ENCODE measurements at regions not wholly inside any gene's neighbourhood (a gene's known extent, or its start where the extent isn't known, plus 50 kb on each side); places are given as distances from the start of the nearest gene placed in this dataset.
"Not testable (repeated sequence)": the region's sequence is repeated elsewhere in the genome, so short reads cannot be mapped to it uniquely, and the experiment has no call there.

DNA sequence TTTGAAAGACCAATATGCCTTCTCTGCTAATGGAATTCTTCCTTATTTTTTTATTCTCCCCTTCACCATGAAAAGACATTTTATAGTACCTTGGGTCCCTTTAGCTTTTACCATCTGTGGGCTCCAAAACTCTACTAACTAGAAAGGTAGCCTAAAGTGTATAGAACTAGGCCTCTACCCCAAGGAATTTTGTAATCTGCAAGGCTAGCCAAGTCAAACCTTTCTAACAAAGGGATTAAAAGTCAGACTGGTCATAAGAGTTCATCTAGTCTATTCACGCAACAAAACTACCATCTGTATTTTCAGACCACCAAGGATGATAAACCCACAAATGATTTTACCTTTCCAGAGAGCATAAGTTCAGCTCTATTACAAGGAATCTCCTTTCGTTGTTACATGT is 189.5 kb upstream of the DCAF8L1 start:
- Histone ChIP-seq H3K4me1 (ENCODE audit: control extremely low read depth in 1 of 4, control insufficient read depth in 4 of 4, insufficient read depth in 4 of 4, low read length in 3 of 4) (no peaks in the 10 kb centered on the region), H3K27me3 (replicated peaks in 2 of 5; ENCODE audit: control insufficient read depth in 4 of 5, insufficient read depth in 5 of 5, low read length in 4 of 5) (no peaks in the 10 kb centered on the region), H3K27ac (ENCODE audit: insufficient read depth in 1 of 2, low read depth in 1 of 2, low read length in 2 of 2, poor library complexity in 1 of 2, severe bottlenecking in 2 of 2) (no peak overlapping the region), H3K36me3 (ENCODE audit: control insufficient read depth in 4 of 4, insufficient read depth in 4 of 4, low read length in 3 of 4) (no peaks in the 10 kb centered on the region), H3K9me3 (ENCODE audit: control extremely low read depth in 1 of 5, control insufficient read depth in 4 of 5, insufficient read depth in 2 of 5, low read depth in 1 of 5, low read length in 4 of 5) (no peaks in the 10 kb centered on the region), H3K4me3 (ENCODE audit: control insufficient read depth in 1 of 7, extremely low read depth in 1 of 7, insufficient read depth in 4 of 7, low read depth in 2 of 7, low read length in 6 of 7) (no peak overlapping the region)
- CTCF ChIA-PET: no interaction called here
- POLR2A ChIA-PET: no interaction called here
- 63% methylated on average over 1 of the region's 2 CpGs for WGBS (ENCODE audit: insufficient coverage)
- DNase-seq: no peak

DNA sequence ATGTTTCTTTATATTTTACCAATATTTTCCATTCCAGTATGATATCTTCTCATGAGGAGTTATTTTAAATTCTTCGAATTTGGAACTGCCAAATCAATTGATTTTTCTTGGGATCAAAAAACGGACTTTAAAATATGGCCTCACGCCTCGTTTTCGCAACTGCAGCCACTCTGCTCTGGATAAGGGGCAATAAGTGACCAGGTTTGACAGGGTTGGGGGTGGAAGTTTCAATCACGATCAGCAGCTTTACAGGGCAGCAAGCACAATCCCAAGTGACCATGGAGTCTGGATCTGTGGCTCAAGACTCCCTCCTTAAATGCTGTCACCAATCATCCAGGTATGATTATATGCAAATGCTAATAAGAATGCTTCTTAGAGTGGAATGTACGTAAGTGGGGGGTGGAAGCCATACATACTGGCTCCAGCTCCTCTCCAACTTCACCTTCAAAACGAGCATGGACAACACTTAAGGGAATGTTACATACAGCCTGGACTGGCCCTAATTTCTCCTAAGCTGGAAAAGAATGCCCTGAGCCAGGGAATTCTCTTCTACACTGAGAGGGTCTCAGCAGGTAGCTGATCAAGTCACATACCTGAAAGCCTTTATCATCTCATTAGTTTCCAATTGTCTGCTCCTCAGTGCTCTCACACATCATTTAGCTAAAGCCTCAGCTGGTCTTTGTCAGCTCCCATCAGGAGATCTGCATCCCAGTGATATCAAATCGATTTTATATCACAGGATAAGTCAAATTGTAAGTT is 176.9 kb upstream of the DCAF8L1 start:
- POLR2A ChIA-PET: no interaction called here
- Histone ChIP-seq H3K9me3 (ENCODE audit: control extremely low read depth in 1 of 5, control insufficient read depth in 4 of 5, insufficient read depth in 2 of 5, low read depth in 1 of 5, low read length in 4 of 5) (no peaks in the 10 kb centered on the region), H3K4me3 (ENCODE audit: control insufficient read depth in 1 of 7, extremely low read depth in 1 of 7, insufficient read depth in 4 of 7, low read depth in 2 of 7, low read length in 6 of 7) (no peak overlapping the region), H3K27me3 (replicated peaks in 2 of 5; ENCODE audit: control insufficient read depth in 4 of 5, insufficient read depth in 5 of 5, low read length in 4 of 5) (no peaks in the 10 kb centered on the region), H3K36me3 (ENCODE audit: control insufficient read depth in 4 of 4, insufficient read depth in 4 of 4, low read length in 3 of 4) (no peaks in the 10 kb centered on the region), H3K4me1 (ENCODE audit: control extremely low read depth in 1 of 4, control insufficient read depth in 4 of 4, insufficient read depth in 4 of 4, low read length in 3 of 4) (no peaks in the 10 kb centered on the region), H3K27ac (ENCODE audit: insufficient read depth in 1 of 2, low read depth in 1 of 2, low read length in 2 of 2, poor library complexity in 1 of 2, severe bottlenecking in 2 of 2) (no peak overlapping the region)
- CTCF ChIA-PET: no interaction called here
- 63% methylated on average over 6 of the region's 9 CpGs for WGBS (ENCODE audit: insufficient coverage)
- no peak for DNase-seq

DNA sequence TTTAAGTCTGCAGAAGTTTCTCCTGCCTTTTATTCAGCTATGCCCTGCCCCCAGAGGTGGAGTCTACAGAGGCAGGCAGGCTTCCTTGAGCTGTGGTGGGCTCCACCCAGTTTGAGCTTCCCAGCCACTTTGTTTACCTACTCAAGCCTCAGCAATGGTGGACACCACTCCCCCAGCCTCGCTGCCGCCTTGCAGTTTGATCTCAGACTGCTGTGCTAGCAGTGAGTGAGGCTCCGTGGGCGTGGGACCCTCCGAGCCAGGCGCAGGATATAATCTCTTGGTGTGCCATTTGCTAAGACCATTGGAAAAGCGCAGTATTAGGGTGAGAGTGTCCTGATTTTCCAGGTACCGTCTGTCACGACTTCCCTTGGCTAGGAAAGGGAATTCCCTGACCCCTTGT is 171.0 kb upstream of the DCAF8L1 start:
- H3K27me3 ChIP-seq (replicated peaks in 2 of 5; ENCODE audit: control insufficient read depth in 4 of 5, insufficient read depth in 5 of 5, low read length in 4 of 5); H3K4me1 ChIP-seq (ENCODE audit: control extremely low read depth in 1 of 4, control insufficient read depth in 4 of 4, insufficient read depth in 4 of 4, low read length in 3 of 4); POLR2A ChIA-PET; H3K36me3 ChIP-seq (ENCODE audit: control insufficient read depth in 4 of 4, insufficient read depth in 4 of 4, low read length in 3 of 4); H3K27ac ChIP-seq (ENCODE audit: insufficient read depth in 1 of 2, low read depth in 1 of 2, low read length in 2 of 2, poor library complexity in 1 of 2, severe bottlenecking in 2 of 2); DNase-seq; H3K4me3 ChIP-seq (ENCODE audit: control insufficient read depth in 1 of 7, extremely low read depth in 1 of 7, insufficient read depth in 4 of 7, low read depth in 2 of 7, low read length in 6 of 7); H3K9me3 ChIP-seq (ENCODE audit: control extremely low read depth in 1 of 5, control insufficient read depth in 4 of 5, insufficient read depth in 2 of 5, low read depth in 1 of 5, low read length in 4 of 5); CTCF ChIA-PET: not testable (repeated sequence)
- 90% methylated on average over 9 of the region's 9 CpGs for WGBS (ENCODE audit: insufficient coverage)

DNA sequence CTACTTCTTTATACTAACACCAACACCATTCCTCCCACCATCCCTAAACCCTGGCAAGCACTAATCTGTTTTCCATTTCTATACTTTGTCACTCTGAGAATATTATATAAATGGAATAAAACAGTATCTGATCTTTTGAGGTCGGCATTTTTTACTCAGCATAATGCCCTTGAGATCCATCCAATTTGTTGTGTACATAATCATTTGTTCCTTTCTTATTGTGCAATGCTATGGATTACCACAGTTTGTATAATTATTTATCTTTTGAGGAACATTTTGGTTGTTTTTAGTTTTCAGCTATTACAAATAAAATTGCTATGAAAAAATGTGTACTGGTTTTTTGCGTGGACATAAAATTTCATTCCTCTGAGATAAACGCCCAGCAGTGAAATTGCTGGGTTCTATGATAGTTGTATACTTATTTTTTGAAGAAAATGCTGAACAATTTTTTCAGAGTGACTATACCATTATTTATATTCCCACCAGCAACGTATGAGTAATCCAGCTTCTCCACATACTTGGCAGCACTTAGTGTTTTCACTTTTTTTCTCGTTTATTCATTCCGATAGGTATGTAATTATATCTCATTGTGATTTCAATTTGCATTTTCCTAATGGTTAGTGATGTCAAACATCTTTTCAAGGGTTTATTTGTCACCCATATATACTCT is 154.3 kb upstream of the DCAF8L1 start:
- Histone ChIP-seq H3K36me3 (ENCODE audit: control insufficient read depth in 4 of 4, insufficient read depth in 4 of 4, low read length in 3 of 4) (no peaks in the 10 kb centered on the region), H3K27ac (ENCODE audit: insufficient read depth in 1 of 2, low read depth in 1 of 2, low read length in 2 of 2, poor library complexity in 1 of 2, severe bottlenecking in 2 of 2) (no peak overlapping the region), H3K4me3 (ENCODE audit: control insufficient read depth in 1 of 7, extremely low read depth in 1 of 7, insufficient read depth in 4 of 7, low read depth in 2 of 7, low read length in 6 of 7) (no peak overlapping the region), H3K27me3 (replicated peaks in 2 of 5; ENCODE audit: control insufficient read depth in 4 of 5, insufficient read depth in 5 of 5, low read length in 4 of 5) (no peaks in the 10 kb centered on the region), H3K9me3 (ENCODE audit: control extremely low read depth in 1 of 5, control insufficient read depth in 4 of 5, insufficient read depth in 2 of 5, low read depth in 1 of 5, low read length in 4 of 5) (no peaks in the 10 kb centered on the region), H3K4me1 (ENCODE audit: control extremely low read depth in 1 of 4, control insufficient read depth in 4 of 4, insufficient read depth in 4 of 4, low read length in 3 of 4) (peaks cover 0 to 3% (median 0%) of the 10 kb centered on the region in 4 experiments)
- WGBS (ENCODE audit: insufficient coverage): no CpG with 5 or more reads among the region's 6 CpGs
- ChIA-PET CTCF (no interaction called here), POLR2A (no interaction called here)
- no peak for DNase-seq

DNA sequence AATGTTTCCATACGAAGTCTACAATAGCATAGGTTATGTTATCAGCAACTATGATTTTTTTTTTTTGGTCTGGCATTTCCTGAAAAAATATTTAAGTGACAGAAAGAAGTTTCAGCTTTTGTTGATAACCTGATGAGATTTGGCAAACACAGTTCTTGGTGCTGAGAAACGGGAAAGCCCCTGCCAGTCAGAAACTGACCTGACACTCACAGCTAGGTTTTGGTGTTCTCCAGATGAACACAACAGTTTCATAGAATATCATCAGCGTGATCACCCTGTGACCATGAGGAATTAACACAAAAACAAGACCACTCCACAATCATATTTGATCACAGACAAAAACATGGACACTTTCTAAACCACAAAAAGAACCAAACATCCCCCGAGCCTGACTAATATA is 152.5 kb upstream of the DCAF8L1 start:
- H3K4me1 ChIP-seq (ENCODE audit: control extremely low read depth in 1 of 4, control insufficient read depth in 4 of 4, insufficient read depth in 4 of 4, low read length in 3 of 4): peaks cover 0 to 3% (median 0%) of the 10 kb centered on the region in 4 experiments
- H3K27me3 ChIP-seq (replicated peaks in 2 of 5; ENCODE audit: control insufficient read depth in 4 of 5, insufficient read depth in 5 of 5, low read length in 4 of 5): no peaks in the 10 kb centered on the region
- 69% methylated on average over 3 of the region's 4 CpGs for WGBS (ENCODE audit: insufficient coverage)
- ChIA-PET POLR2A (no interaction called here), CTCF (no interaction called here)
- H3K4me3 ChIP-seq (ENCODE audit: control insufficient read depth in 1 of 7, extremely low read depth in 1 of 7, insufficient read depth in 4 of 7, low read depth in 2 of 7, low read length in 6 of 7): no peak overlapping the region
- no peak overlapping the region for H3K27ac ChIP-seq (ENCODE audit: insufficient read depth in 1 of 2, low read depth in 1 of 2, low read length in 2 of 2, poor library complexity in 1 of 2, severe bottlenecking in 2 of 2)
- DNase-seq: no peak
- no peaks in the 10 kb centered on the region for H3K9me3 ChIP-seq (ENCODE audit: control extremely low read depth in 1 of 5, control insufficient read depth in 4 of 5, insufficient read depth in 2 of 5, low read depth in 1 of 5, low read length in 4 of 5)
- H3K36me3 ChIP-seq (ENCODE audit: control insufficient read depth in 4 of 4, insufficient read depth in 4 of 4, low read length in 3 of 4): no peaks in the 10 kb centered on the region

DNA sequence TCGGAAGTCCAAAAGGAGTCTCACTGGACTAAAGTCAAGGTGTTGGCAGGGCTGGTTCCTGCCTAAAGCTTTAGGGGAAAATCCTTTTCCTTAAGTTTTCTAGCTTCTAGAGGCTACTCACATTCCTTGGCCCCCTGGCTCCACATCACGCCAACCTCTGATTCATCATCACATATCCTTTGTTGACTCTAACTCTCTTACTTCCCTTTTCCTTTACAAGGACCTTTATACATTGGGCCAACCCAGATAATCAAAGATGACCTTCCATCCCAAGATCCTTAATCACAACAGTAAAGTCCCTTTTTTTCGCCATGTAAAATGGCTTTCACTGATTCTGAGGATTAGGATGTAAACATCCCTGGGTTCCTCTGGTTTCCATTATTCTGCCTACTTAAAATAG is 146.4 kb upstream of the DCAF8L1 start:
- Histone ChIP-seq H3K4me3 (ENCODE audit: control insufficient read depth in 1 of 7, extremely low read depth in 1 of 7, insufficient read depth in 4 of 7, low read depth in 2 of 7, low read length in 6 of 7) (no peak overlapping the region), H3K27me3 (replicated peaks in 2 of 5; ENCODE audit: control insufficient read depth in 4 of 5, insufficient read depth in 5 of 5, low read length in 4 of 5) (no peaks in the 10 kb centered on the region), H3K9me3 (ENCODE audit: control extremely low read depth in 1 of 5, control insufficient read depth in 4 of 5, insufficient read depth in 2 of 5, low read depth in 1 of 5, low read length in 4 of 5) (no peaks in the 10 kb centered on the region), H3K36me3 (ENCODE audit: control insufficient read depth in 4 of 4, insufficient read depth in 4 of 4, low read length in 3 of 4) (no peaks in the 10 kb centered on the region), H3K4me1 (ENCODE audit: control extremely low read depth in 1 of 4, control insufficient read depth in 4 of 4, insufficient read depth in 4 of 4, low read length in 3 of 4) (no peaks in the 10 kb centered on the region), H3K27ac (ENCODE audit: insufficient read depth in 1 of 2, low read depth in 1 of 2, low read length in 2 of 2, poor library complexity in 1 of 2, severe bottlenecking in 2 of 2) (no peak overlapping the region)
- CTCF ChIA-PET: no interaction called here
- 88% methylated on average over 2 of the region's 3 CpGs for WGBS (ENCODE audit: insufficient coverage)
- no peak for DNase-seq
- POLR2A ChIA-PET: no interaction called here

DNA sequence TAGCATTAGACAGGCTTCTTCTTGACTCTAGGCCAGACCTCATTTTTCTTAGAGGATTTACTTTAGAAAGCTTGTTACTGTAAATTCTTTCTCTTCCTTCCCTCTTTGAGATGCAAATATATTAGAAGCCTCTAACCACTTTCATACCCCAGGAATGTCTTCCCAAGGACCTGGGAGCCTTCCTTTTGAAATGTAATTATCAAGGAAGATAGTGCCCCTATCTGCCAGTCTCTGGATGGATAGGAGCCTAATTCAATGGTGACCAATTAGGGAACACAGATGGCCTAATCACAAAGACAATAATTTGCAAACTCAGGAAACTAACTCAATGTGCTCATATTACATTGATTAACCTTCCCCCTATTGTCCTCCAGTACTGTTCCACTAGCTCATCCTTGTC is 145.6 kb upstream of the DCAF8L1 start:
- ChIA-PET POLR2A (no interaction called here), CTCF (no interaction called here)
- Histone ChIP-seq H3K27ac (ENCODE audit: insufficient read depth in 1 of 2, low read depth in 1 of 2, low read length in 2 of 2, poor library complexity in 1 of 2, severe bottlenecking in 2 of 2) (no peak overlapping the region), H3K36me3 (ENCODE audit: control insufficient read depth in 4 of 4, insufficient read depth in 4 of 4, low read length in 3 of 4) (no peaks in the 10 kb centered on the region), H3K9me3 (ENCODE audit: control extremely low read depth in 1 of 5, control insufficient read depth in 4 of 5, insufficient read depth in 2 of 5, low read depth in 1 of 5, low read length in 4 of 5) (no peaks in the 10 kb centered on the region), H3K4me3 (ENCODE audit: control insufficient read depth in 1 of 7, extremely low read depth in 1 of 7, insufficient read depth in 4 of 7, low read depth in 2 of 7, low read length in 6 of 7) (no peak overlapping the region), H3K27me3 (replicated peaks in 2 of 5; ENCODE audit: control insufficient read depth in 4 of 5, insufficient read depth in 5 of 5, low read length in 4 of 5) (no peaks in the 10 kb centered on the region), H3K4me1 (ENCODE audit: control extremely low read depth in 1 of 4, control insufficient read depth in 4 of 4, insufficient read depth in 4 of 4, low read length in 3 of 4) (no peaks in the 10 kb centered on the region)
- no peak for DNase-seq

Data from common myeloid progenitor, CD34-positive (primary cell).